DMS53 treated with DMSO at 0.1 percent for 48 hours (cell line): ENCODE measurements at regions not wholly inside any gene's neighbourhood (a gene's known extent, or its start where the extent isn't known, plus 50 kb on each side); places are given as distances from the start of the nearest gene placed in this dataset.
A peak's percentile ranks its signal among the peaks of the same experiment; 100 is the strongest.

ENCODE experiments used
- DNase-seq: peaks from one replicate; lab custom pipeline; 2025; ENCODE audit not compliant: unreplicated experiment; lab: John Stamatoyannopoulos, UW

- no peak for DNase-seq
These were observed 406.4 kb upstream of the VWC2 start for GRCh38 chr7:49367072-49367471.

- DNase-seq, result no peak
These were observed 401.7 kb upstream of the VWC2 start for GRCh38 chr7:49371771-49372170.

- no peak for DNase-seq
These were observed 396.5 kb upstream of the VWC2 start for GRCh38 chr7:49376817-49377375.

GRCh38 chr7:49386792-49387191 lies 386.6 kb upstream of the VWC2 start:
- DNase-seq, result no peak

GRCh38 chr7:49389871-49390479 lies 383.5 kb upstream of the VWC2 start:
- no peak for DNase-seq

- DNase-seq, result no peak
These were observed 377.2 kb upstream of the VWC2 start for GRCh38 chr7:49396229-49396628.

- DNase-seq, result no peak
These were observed 375.7 kb upstream of the VWC2 start for GRCh38 chr7:49397750-49398149.

GRCh38 chr7:49398236-49398635 lies 375.2 kb upstream of the VWC2 start:
- DNase-seq, result no peak

- no peak for DNase-seq
These were observed 374.7 kb upstream of the VWC2 start for GRCh38 chr7:49398746-49399145.

GRCh38 chr7:49400891-49401550 lies 372.4 kb upstream of the VWC2 start:
- no peak for DNase-seq

GRCh38 chr7:49403844-49404243 lies 369.6 kb upstream of the VWC2 start:
- DNase-seq, result no peak

- DNase-seq, result no peak
These were observed 366.2 kb upstream of the VWC2 start for GRCh38 chr7:49407205-49407604.

- DNase-seq, result no peak
These were observed 356.4 kb upstream of the VWC2 start for GRCh38 chr7:49417034-49417433.

GRCh38 chr7:49418963-49419362 lies 354.5 kb upstream of the VWC2 start:
- no peak for DNase-seq

GRCh38 chr7:49422564-49422963 lies 350.9 kb upstream of the VWC2 start:
- DNase-seq, result no peak

- DNase-seq, result peak; percentile 50
These were observed 349.3 kb upstream of the VWC2 start for GRCh38 chr7:49424109-49424508.

- DNase-seq, result peak; percentile 93
These were observed 348.1 kb upstream of the VWC2 start for GRCh38 chr7:49425277-49425818.

- DNase-seq, result no peak
These were observed 341.2 kb upstream of the VWC2 start for GRCh38 chr7:49432254-49432653.

GRCh38 chr7:49433794-49434193 lies 339.6 kb upstream of the VWC2 start:
- no peak for DNase-seq

GRCh38 chr7:49434846-49435245 lies 338.6 kb upstream of the VWC2 start:
- no peak for DNase-seq

- no peak for DNase-seq
These were observed 335.2 kb upstream of the VWC2 start for GRCh38 chr7:49438281-49438680.

- DNase-seq, result no peak
These were observed 329.9 kb upstream of the VWC2 start for GRCh38 chr7:49443515-49443914.
